Stomach (tissue), 4 donors: ENCODE measurements at regions not wholly inside any gene's neighbourhood (a gene's known extent, or its start where the extent isn't known, plus 50 kb on each side); places are given as distances from the start of the nearest gene placed in this dataset.

Source experiments
- CTCF ChIP-seq, 7 experiments: fragments of 450-650 bp in 4 of 7; fragments of 200-600 bp in 3 of 7; sonication (generic) in 3 of 7; IDR thresholded peaks; one replicate each; pipeline ENCODE4 v1.5.1; 2016 to 2019; ENCODE audit warnings: antibody characterized with exemption in 7 of 7, control low read depth in 2 of 7, mild to moderate bottlenecking in 1 of 7
- POLR2A ChIP-seq, 4 donors: fragments of 450-650 bp; IDR thresholded peaks; one replicate each; pipeline ENCODE4 v1.6.1; 2016; ENCODE audit warnings: antibody characterized with exemption in 4 of 4, control low read depth in 2 of 4, mild to moderate bottlenecking in 1 of 4, moderate library complexity in 1 of 4
- POLR2AphosphoS5 ChIP-seq, 3 donors: sonication (generic); formaldehyde crosslinking; IDR thresholded peaks; one replicate each; pipeline ENCODE4 v1.6.1; 2016; ENCODE audit warnings: antibody characterized with exemption in 3 of 3

- TF ChIP-seq CTCF (IDR thresholded peaks at IDR 0.05): no peak
- TF ChIP-seq POLR2A (IDR thresholded peaks at IDR 0.05): no peak
- no peak for TF ChIP-seq POLR2AphosphoS5 (IDR thresholded peaks at IDR 0.05)
Measured at GRCh38 chr4:38470735-38471262, 193.2 kb upstream of the KLF3 start.
